Endodermal cell (in vitro differentiated cells): ENCODE measurements at regions not wholly inside any gene's neighbourhood (a gene's known extent, or its start where the extent isn't known, plus 50 kb on each side); places are given as distances from the start of the nearest gene placed in this dataset.

ENCODE experiments used
- DNase-seq: peaks from one replicate; pipeline ENCODE4 v3.0.0-alpha.2; 2017
- H3K27ac ChIP-seq: 2 replicates; pipeline ENCODE4 v1.5.1; 2013; ENCODE audit warnings: mild to moderate bottlenecking, low read depth, low read length, moderate library complexity
- H3K27me3 ChIP-seq: 2 replicates; pipeline ENCODE4 v1.6.1; 2013; ENCODE audit warnings: mild to moderate bottlenecking, low read length, moderate library complexity; ENCODE audit not compliant: insufficient read depth, control insufficient read depth, poor library complexity, severe bottlenecking
- H3K36me3 ChIP-seq: 2 replicates; pipeline ENCODE4 v1.7.0; 2013; ENCODE audit warnings: mild to moderate bottlenecking, low read length, moderate library complexity; ENCODE audit not compliant: control insufficient read depth, insufficient read depth
- H3K4me1 ChIP-seq: one replicate; pipeline ENCODE4 v1.7.0; 2013; ENCODE audit warnings: low read length; ENCODE audit not compliant: control insufficient read depth, insufficient read depth
- H3K4me3 ChIP-seq: 2 replicates; pipeline ENCODE4 v1.5.1; 2013; ENCODE audit warnings: mild to moderate bottlenecking, low read length, moderate library complexity
- H3K9ac ChIP-seq: 2 replicates; pipeline ENCODE4 v1.6.1; 2013; ENCODE audit warnings: mild to moderate bottlenecking, low read length, moderate library complexity; ENCODE audit not compliant: poor library complexity, severe bottlenecking; ENCODE audit errors: extremely low read depth
- H3K9me3 ChIP-seq: 2 replicates; pipeline ENCODE4 v1.6.1; 2013; ENCODE audit warnings: mild to moderate bottlenecking, low read length, moderate library complexity; ENCODE audit not compliant: control insufficient read depth
- H3K27ac Mint-ChIP-seq: 2 replicates; pipeline ENCODE4 v1.8.0; 2020; ENCODE audit warnings: mixed read lengths
- H3K27me3 Mint-ChIP-seq: 2 replicates; pipeline ENCODE4 v1.8.0; 2021; ENCODE audit warnings: mild to moderate bottlenecking, mixed read lengths; ENCODE audit not compliant: insufficient read depth
- H3K36me3 Mint-ChIP-seq: 2 replicates; pipeline ENCODE4 v1.8.0; 2020; ENCODE audit warnings: low read depth, mixed read lengths
- H3K4me1 Mint-ChIP-seq: 2 replicates; pipeline ENCODE4 v1.8.0; 2020; ENCODE audit warnings: mixed read lengths
- H3K4me3 Mint-ChIP-seq: 2 replicates; pipeline ENCODE4 v1.8.0; 2020; ENCODE audit warnings: mild to moderate bottlenecking, moderate library complexity, mixed read lengths
- H3K9me3 Mint-ChIP-seq: 2 replicates; pipeline ENCODE4 v1.8.0; 2020; ENCODE audit warnings: mild to moderate bottlenecking, mixed read lengths
- CTCF ChIP-seq: fragments of 200-600 bp; sonication (generic); conservative IDR thresholded peaks from 2 replicates; pipeline ENCODE4 v1.5.0; 2021; ENCODE audit warnings: antibody characterized with exemption, mild to moderate bottlenecking
- WGBS, 2 experiments: methylation state at CpG; one replicate each; pipeline versions ENCODE4 v1.1.5 to v1.1.7; 2013; ENCODE audit warnings: missing lambda C conversion rate in 2 of 2, mixed read lengths in 1 of 2; ENCODE audit not compliant: insufficient coverage in 1 of 2, insufficient read length in 1 of 2; 5-methylcytosine and 5-hydroxymethylcytosine counted together

- 51 to 62% methylated on average over 4 of the region's 6 CpGs for WGBS, 2 experiments
- peaks cover 9% of the 10 kb centered on the region for H3K9me3 Mint-ChIP-seq
- Histone ChIP-seq H3K27me3 (peaks cover 32% of the 10 kb centered on the region), H3K4me3 (no peak overlapping the region), H3K27ac (no peak overlapping the region), H3K36me3 (no peaks in the 10 kb centered on the region), H3K9ac (no peak overlapping the region), H3K4me1 (peaks cover 3% of the 10 kb centered on the region), H3K9me3 (no peaks in the 10 kb centered on the region)
- no peak overlapping the region for H3K4me3 Mint-ChIP-seq
- H3K27me3 Mint-ChIP-seq, result peaks cover 68% of the 10 kb centered on the region
- H3K4me1 Mint-ChIP-seq, result peaks cover 47% of the 10 kb centered on the region
- no peak overlapping the region for H3K27ac Mint-ChIP-seq
- peak; percentile 89 for DNase-seq
- TF ChIP-seq CTCF, result no peak
- peaks cover 2% of the 10 kb centered on the region for H3K36me3 Mint-ChIP-seq
These were observed 93.8 kb upstream of the IGF1R start for GRCh38 chr15:98554272-98555172.

DNA sequence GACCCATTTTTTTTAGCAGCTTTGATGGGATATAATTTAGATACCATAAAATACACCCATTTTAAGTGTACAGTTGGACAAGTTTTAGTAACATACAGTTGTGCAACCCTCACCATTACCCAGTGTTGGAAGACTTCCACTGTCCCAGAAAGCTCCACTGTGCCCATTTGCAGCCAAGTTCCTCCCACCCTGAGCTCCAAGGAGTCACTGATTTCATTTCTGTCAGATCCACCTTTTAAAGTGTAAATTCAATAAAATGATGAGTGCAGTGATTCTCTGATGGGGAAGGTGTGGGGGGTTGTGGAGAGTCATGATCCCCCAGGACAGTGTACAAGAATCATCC lies 93.2 kb upstream of the IGF1R start:
- H3K27me3 ChIP-seq, result peaks cover 38% of the 10 kb centered on the region
- peaks cover 3% of the 10 kb centered on the region for H3K4me1 ChIP-seq
- no peak for DNase-seq
- no peak for TF ChIP-seq CTCF
- peaks cover 47% of the 10 kb centered on the region for H3K4me1 Mint-ChIP-seq
- no peak overlapping the region for H3K4me3 ChIP-seq
- H3K9me3 ChIP-seq, result no peaks in the 10 kb centered on the region
- H3K36me3 ChIP-seq, result no peaks in the 10 kb centered on the region
- no peak overlapping the region for H3K27ac ChIP-seq
- peaks cover 2% of the 10 kb centered on the region for H3K36me3 Mint-ChIP-seq
- H3K4me3 Mint-ChIP-seq, result no peak overlapping the region
- no peak overlapping the region for H3K27ac Mint-ChIP-seq
- peaks cover 8% of the 10 kb centered on the region for H3K9me3 Mint-ChIP-seq
- peaks cover 70% of the 10 kb centered on the region for H3K27me3 Mint-ChIP-seq
- H3K9ac ChIP-seq, result no peak overlapping the region

GRCh38 chr15:98556321-98556720 lies 92.0 kb upstream of the IGF1R start:
- H3K27me3 Mint-ChIP-seq, result peaks cover 70% of the 10 kb centered on the region
- Histone ChIP-seq H3K27ac (no peak overlapping the region), H3K27me3 (peaks cover 36% of the 10 kb centered on the region), H3K9ac (no peak overlapping the region), H3K4me3 (no peak overlapping the region), H3K36me3 (no peaks in the 10 kb centered on the region), H3K9me3 (no peaks in the 10 kb centered on the region), H3K4me1 (peaks cover 3% of the 10 kb centered on the region)
- no peak for TF ChIP-seq CTCF
- peaks cover 3% of the 10 kb centered on the region for H3K9me3 Mint-ChIP-seq
- DNase-seq, result no peak
- peaks cover 47% of the 10 kb centered on the region for H3K4me1 Mint-ChIP-seq
- no peaks in the 10 kb centered on the region for H3K36me3 Mint-ChIP-seq
- 50 to 84% methylated on average over 1 to 4 of the region's 4 CpGs for WGBS, 2 experiments
- H3K4me3 Mint-ChIP-seq, result no peak overlapping the region
- no peak overlapping the region for H3K27ac Mint-ChIP-seq
